ENCODE measurements at regions not wholly inside any gene's neighbourhood (a gene's known extent, or its start where the extent isn't known, plus 50 kb on each side); places are given as distances from the start of the nearest gene placed in this dataset.

GRCh38 chr11:44404301-44404700 is 94.4 kb upstream of the ALX4 start:
- Histone ChIP-seq H3K9ac (ENCODE audit: low read depth, low read length) (no peak overlapping the region), H3K36me3 (ENCODE audit: insufficient read depth, low read depth, low read length) (no peaks in the 10 kb centered on the region), H3K27ac (ENCODE audit: low read length) (no peak overlapping the region), H3K9me3 (ENCODE audit: insufficient read depth, low read depth, low read length) (no peaks in the 10 kb centered on the region), H3K27me3 (ENCODE audit: insufficient read depth, low read length) (no peaks in the 10 kb centered on the region), H3K4me1 (ENCODE audit: insufficient read depth, low read length) (no peaks in the 10 kb centered on the region), H3K4me3 (ENCODE audit: low read length) (no peak overlapping the region)

- H3K4me1 ChIP-seq (ENCODE audit: insufficient read depth, low read length) = no peaks in the 10 kb centered on the region
- no peaks in the 10 kb centered on the region for H3K9me3 ChIP-seq (ENCODE audit: insufficient read depth, low read depth, low read length)
- no peak overlapping the region for H3K27ac ChIP-seq (ENCODE audit: low read length)
- H3K9ac ChIP-seq (ENCODE audit: low read depth, low read length) = no peak overlapping the region
- H3K36me3 ChIP-seq (ENCODE audit: insufficient read depth, low read depth, low read length) = no peaks in the 10 kb centered on the region
- no peak overlapping the region for H3K4me3 ChIP-seq (ENCODE audit: low read length)
- no peaks in the 10 kb centered on the region for H3K27me3 ChIP-seq (ENCODE audit: insufficient read depth, low read length)
Observed at GRCh38 chr11:44404736-44405395, 94.9 kb upstream of the ALX4 start.

GRCh38 chr11:44407211-44407996 is 97.5 kb upstream of the ALX4 start:
- Histone ChIP-seq H3K9ac (ENCODE audit: low read depth, low read length) (no peak overlapping the region), H3K36me3 (ENCODE audit: insufficient read depth, low read depth, low read length) (no peaks in the 10 kb centered on the region), H3K4me1 (ENCODE audit: insufficient read depth, low read length) (no peaks in the 10 kb centered on the region), H3K4me3 (ENCODE audit: low read length) (no peak overlapping the region), H3K27me3 (ENCODE audit: insufficient read depth, low read length) (no peaks in the 10 kb centered on the region; the same call in 1 of the 2 replicates), H3K27ac (ENCODE audit: low read length) (no peak overlapping the region), H3K9me3 (ENCODE audit: insufficient read depth, low read depth, low read length) (no peaks in the 10 kb centered on the region)

- Histone ChIP-seq H3K9ac (ENCODE audit: low read depth, low read length) (no peak overlapping the region), H3K27ac (ENCODE audit: low read length) (no peak overlapping the region), H3K4me1 (ENCODE audit: insufficient read depth, low read length) (no peaks in the 10 kb centered on the region), H3K9me3 (ENCODE audit: insufficient read depth, low read depth, low read length) (no peaks in the 10 kb centered on the region), H3K27me3 (ENCODE audit: insufficient read depth, low read length) (no peaks in the 10 kb centered on the region; the same call in 1 of the 2 replicates), H3K36me3 (ENCODE audit: insufficient read depth, low read depth, low read length) (no peaks in the 10 kb centered on the region), H3K4me3 (ENCODE audit: low read length) (no peak overlapping the region)
Observed at GRCh38 chr11:44408141-44408540, 98.2 kb upstream of the ALX4 start.

- no peak overlapping the region for H3K9ac ChIP-seq (ENCODE audit: low read depth, low read length)
- H3K36me3 ChIP-seq (ENCODE audit: insufficient read depth, low read depth, low read length) = no peaks in the 10 kb centered on the region
- H3K9me3 ChIP-seq (ENCODE audit: insufficient read depth, low read depth, low read length) = no peaks in the 10 kb centered on the region
- H3K27ac ChIP-seq (ENCODE audit: low read length) = no peak overlapping the region
- no peak overlapping the region for H3K4me3 ChIP-seq (ENCODE audit: low read length)
- no peaks in the 10 kb centered on the region; the same call in 1 of the 2 replicates for H3K27me3 ChIP-seq (ENCODE audit: insufficient read depth, low read length)
- H3K4me1 ChIP-seq (ENCODE audit: insufficient read depth, low read length) = no peaks in the 10 kb centered on the region
Observed at GRCh38 chr11:44408711-44409470, 99.0 kb upstream of the ALX4 start.

- H3K27me3 ChIP-seq (ENCODE audit: insufficient read depth, low read length) = no peaks in the 10 kb centered on the region; the same call in 1 of the 2 replicates
- no peaks in the 10 kb centered on the region for H3K4me1 ChIP-seq (ENCODE audit: insufficient read depth, low read length)
- H3K36me3 ChIP-seq (ENCODE audit: insufficient read depth, low read depth, low read length) = no peaks in the 10 kb centered on the region
- no peak overlapping the region for H3K4me3 ChIP-seq (ENCODE audit: low read length)
- H3K27ac ChIP-seq (ENCODE audit: low read length) = no peak overlapping the region
- H3K9me3 ChIP-seq (ENCODE audit: insufficient read depth, low read depth, low read length) = no peaks in the 10 kb centered on the region
- no peak overlapping the region for H3K9ac ChIP-seq (ENCODE audit: low read depth, low read length)
Observed at GRCh38 chr11:44409558-44410236, 99.8 kb upstream of the ALX4 start.

GRCh38 chr11:44416776-44417175 is 106.8 kb upstream of the ALX4 start:
- H3K4me1 ChIP-seq (ENCODE audit: insufficient read depth, low read length) = no peaks in the 10 kb centered on the region
- no peak overlapping the region for H3K4me3 ChIP-seq (ENCODE audit: low read length)
- H3K27me3 ChIP-seq (ENCODE audit: insufficient read depth, low read length) = peaks cover 4% of the 10 kb centered on the region; the same call in 1 of the 2 replicates
- no peak overlapping the region for H3K9ac ChIP-seq (ENCODE audit: low read depth, low read length)
- H3K27ac ChIP-seq (ENCODE audit: low read length) = no peak overlapping the region
- H3K9me3 ChIP-seq (ENCODE audit: insufficient read depth, low read depth, low read length) = no peaks in the 10 kb centered on the region
- H3K36me3 ChIP-seq (ENCODE audit: insufficient read depth, low read depth, low read length) = no peaks in the 10 kb centered on the region

GRCh38 chr11:44417731-44418455 is 108.0 kb upstream of the ALX4 start:
- Histone ChIP-seq H3K4me1 (ENCODE audit: insufficient read depth, low read length) (no peaks in the 10 kb centered on the region), H3K36me3 (ENCODE audit: insufficient read depth, low read depth, low read length) (no peaks in the 10 kb centered on the region), H3K27ac (ENCODE audit: low read length) (no peak overlapping the region), H3K4me3 (ENCODE audit: low read length) (no peak overlapping the region), H3K9ac (ENCODE audit: low read depth, low read length) (no peak overlapping the region), H3K27me3 (ENCODE audit: insufficient read depth, low read length) (peaks cover 4% of the 10 kb centered on the region; the same call in 1 of the 2 replicates), H3K9me3 (ENCODE audit: insufficient read depth, low read depth, low read length) (no peaks in the 10 kb centered on the region)

GRCh38 chr11:44418456-44418830 is 108.5 kb upstream of the ALX4 start:
- no peaks in the 10 kb centered on the region for H3K9me3 ChIP-seq (ENCODE audit: insufficient read depth, low read depth, low read length)
- no peak overlapping the region for H3K27ac ChIP-seq (ENCODE audit: low read length)
- no peaks in the 10 kb centered on the region for H3K36me3 ChIP-seq (ENCODE audit: insufficient read depth, low read depth, low read length)

GRCh38 chr11:44421090-44421675 is 111.2 kb upstream of the ALX4 start:
- Histone ChIP-seq H3K4me3 (ENCODE audit: low read length) (no peak overlapping the region), H3K4me1 (ENCODE audit: insufficient read depth, low read length) (no peaks in the 10 kb centered on the region), H3K9ac (ENCODE audit: low read depth, low read length) (no peak overlapping the region), H3K9me3 (ENCODE audit: insufficient read depth, low read depth, low read length) (no peaks in the 10 kb centered on the region), H3K36me3 (ENCODE audit: insufficient read depth, low read depth, low read length) (no peaks in the 10 kb centered on the region), H3K27me3 (ENCODE audit: insufficient read depth, low read length) (peaks cover 6% of the 10 kb centered on the region; the same call in 1 of the 2 replicates), H3K27ac (ENCODE audit: low read length) (no peak overlapping the region)

More at GRCh38 chr11:44418456-44418830, 108.5 kb upstream of the ALX4 start:
- H3K27me3 ChIP-seq (ENCODE audit: insufficient read depth, low read length) = peaks cover 4% of the 10 kb centered on the region; the same call in 1 of the 2 replicates
- no peak overlapping the region for H3K9ac ChIP-seq (ENCODE audit: low read depth, low read length)
- no peak overlapping the region for H3K4me3 ChIP-seq (ENCODE audit: low read length)
- no peaks in the 10 kb centered on the region for H3K4me1 ChIP-seq (ENCODE audit: insufficient read depth, low read length)
